Femur (tissue), 1 donor: ENCODE measurements at regions not wholly inside any gene's neighbourhood (a gene's known extent, or its start where the extent isn't known, plus 50 kb on each side); places are given as distances from the start of the nearest gene placed in this dataset.

Source experiments
- DNase-seq: peaks from one replicate; pipeline ENCODE4 v3.0.0-alpha.2; 2017

GRCh38 chr2:105649534-105649933 is 95.2 kb upstream of the NCK2 start:
- DNase-seq: no peak

GRCh38 chr2:105647731-105648130 is 97.0 kb upstream of the NCK2 start:
- DNase-seq: no peak

- no peak for DNase-seq
Observed at GRCh38 chr2:105646774-105647076, 98.0 kb upstream of the NCK2 start.

GRCh38 chr2:105645938-105646773 is 98.6 kb upstream of the NCK2 start:
- DNase-seq: no peak

- no peak for DNase-seq
Observed at GRCh38 chr2:105645031-105645937, 99.4 kb upstream of the NCK2 start.

GRCh38 chr2:105644174-105644980 is 100.3 kb upstream of the NCK2 start:
- no peak for DNase-seq

GRCh38 chr2:105643405-105644173 is 101.1 kb upstream of the NCK2 start:
- no peak for DNase-seq

GRCh38 chr2:105641389-105641811 is 103.3 kb upstream of the NCK2 start:
- DNase-seq: peak; percentile 79

DNA sequence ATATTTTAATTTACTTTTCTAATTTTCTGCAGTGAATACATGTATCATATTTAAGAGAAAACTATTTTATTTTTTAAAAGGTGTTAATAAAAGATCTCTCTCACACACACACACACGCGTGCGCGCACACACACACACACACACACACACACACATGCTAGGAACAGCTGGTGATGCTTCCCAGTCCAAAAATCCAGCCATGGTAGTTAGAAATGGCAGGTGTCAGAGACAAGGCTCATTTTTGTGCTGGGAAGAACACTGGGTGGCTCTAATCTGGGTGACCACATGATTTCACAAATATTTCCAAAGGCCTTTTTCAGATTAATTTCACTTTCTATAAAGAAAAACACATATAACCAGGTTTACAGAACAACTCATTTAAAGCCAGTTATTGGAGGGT is 104.5 kb upstream of the NCK2 start:
- peak; percentile 36 for DNase-seq

DNA sequence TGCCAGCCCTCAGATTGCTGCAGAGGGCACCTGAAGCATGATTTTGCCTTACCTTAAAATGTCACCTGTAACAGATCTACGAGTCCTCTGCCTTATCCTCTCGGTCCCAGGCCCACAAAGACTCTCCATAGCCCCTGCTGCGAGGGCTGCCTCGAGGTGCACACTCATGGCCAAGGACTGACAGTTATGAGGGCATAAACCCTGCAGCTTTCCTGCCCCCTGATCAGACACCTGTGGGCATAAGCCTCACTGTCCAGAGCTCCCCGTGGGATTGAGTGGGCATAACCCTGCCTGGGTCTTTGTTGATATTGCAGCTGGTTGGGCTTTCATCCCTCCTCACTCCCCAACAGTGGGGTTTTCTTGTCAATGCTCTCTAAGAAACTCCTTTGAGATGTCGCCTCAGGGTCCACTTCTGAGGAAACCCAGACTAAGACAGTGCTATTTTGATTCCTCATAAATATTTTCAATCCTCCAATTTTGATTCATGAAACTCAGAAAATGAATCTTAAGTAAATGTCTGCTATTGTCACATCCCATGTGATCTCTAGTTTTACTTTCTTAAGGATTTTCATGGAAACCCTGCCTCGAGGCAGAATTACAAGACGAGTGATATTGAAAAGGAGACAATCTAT is 108.5 kb upstream of the NCK2 start:
- no peak for DNase-seq

- DNase-seq: no peak
Observed at GRCh38 chr2:105635564-105635963, 109.1 kb upstream of the NCK2 start.

DNA sequence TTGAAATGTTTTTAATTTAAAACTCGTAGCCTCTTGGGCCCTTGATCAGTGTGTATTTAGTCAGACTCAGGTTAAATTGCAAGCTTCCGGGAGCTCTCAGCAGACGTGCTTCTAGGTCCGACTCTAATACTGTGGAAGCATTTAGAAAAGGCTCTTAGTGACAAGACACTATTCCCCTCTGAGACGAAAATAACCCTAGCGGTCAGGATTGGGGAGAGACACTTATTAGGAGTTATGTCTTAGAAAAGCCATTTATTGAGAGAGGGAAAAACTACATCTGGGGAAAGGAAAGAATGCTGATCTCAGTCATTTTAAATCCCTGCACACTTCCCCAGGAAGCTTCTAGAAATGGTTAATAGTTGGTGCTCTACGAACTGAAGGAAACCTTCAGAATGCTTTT is 110.5 kb upstream of the NCK2 start:
- no peak for DNase-seq

DNA sequence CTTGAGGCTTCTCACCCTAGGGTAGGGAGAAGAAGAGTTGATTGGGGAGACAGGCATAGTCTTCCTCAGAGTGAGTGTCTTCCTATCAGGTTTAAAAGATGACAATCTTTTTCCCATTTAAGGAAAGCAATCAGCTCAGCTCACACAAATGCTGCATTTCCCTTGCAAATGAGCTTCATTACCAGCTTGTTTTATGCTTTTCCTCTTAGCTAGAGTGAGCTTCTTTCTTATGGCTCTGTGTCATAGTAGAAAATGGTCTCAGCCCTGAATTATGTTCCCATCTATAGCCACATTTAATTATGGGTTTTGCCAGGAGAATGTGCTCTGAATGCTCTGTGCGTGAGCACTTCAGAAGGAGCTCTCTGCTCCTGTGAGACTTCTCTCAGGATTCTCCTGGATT is 112.8 kb upstream of the NCK2 start:
- DNase-seq: no peak

DNA sequence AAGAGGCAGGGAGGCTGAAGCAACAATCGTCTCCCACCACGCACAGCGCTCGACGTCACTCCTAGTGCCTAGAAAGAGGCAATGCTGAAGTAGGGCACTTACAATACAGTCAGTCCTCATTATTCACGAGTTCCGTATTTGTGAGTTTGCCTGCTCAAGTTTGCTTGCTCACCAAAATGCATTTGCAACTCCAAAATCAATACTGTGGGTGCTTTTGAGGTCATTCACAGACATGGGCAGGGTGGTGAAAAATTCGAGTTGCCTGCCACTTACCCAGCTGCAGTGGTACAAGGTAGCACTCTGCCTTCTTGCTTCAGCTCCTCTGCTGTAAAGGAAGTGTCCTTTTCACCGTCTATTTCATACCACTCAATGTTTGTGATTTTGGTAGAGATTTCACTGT is 113.7 kb upstream of the NCK2 start:
- DNase-seq: no peak

DNA sequence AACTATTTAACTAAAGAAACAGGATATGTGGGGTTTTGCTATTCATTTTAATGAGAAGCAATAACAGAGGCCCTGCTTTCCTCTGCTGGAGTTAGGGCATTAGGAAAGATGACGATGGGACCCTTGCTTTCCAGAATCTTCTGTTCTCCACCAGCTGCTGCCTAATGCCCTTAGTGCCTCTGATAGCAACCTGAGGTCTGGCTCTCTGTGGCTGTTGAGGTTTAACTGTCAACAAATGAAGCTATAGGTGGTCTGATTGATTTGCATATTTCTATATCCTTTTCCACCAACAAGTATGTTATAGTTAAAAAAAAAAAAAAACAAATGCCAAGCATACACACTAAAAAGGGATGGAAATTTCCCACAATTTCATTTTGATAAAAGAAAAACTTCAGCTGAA is 115.1 kb upstream of the NCK2 start:
- DNase-seq: no peak

GRCh38 chr2:105627534-105627933 is 117.2 kb upstream of the NCK2 start:
- no peak for DNase-seq

GRCh38 chr2:105626966-105627340 is 117.8 kb upstream of the NCK2 start:
- DNase-seq: no peak

- no peak for DNase-seq
Observed at GRCh38 chr2:105626212-105626965, 118.3 kb upstream of the NCK2 start.

DNA sequence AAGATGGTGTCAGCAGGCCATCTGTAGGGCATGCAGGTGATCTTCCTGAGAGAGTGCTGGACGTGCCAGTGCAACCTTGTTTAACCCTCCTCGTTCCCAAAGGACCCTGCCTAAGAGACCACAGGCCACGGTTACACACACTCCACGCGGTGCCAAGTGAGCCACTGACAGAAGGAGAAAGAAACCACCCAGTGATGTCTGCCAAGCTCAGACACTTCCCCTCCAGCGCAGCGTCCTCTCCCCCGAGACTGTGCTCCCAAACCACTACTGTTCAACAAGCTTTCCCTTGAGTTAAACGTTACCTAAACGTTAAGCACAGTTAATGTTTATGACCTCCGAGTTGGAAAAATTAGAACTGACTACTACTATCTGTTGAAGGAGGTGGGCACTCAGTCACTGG is 119.1 kb upstream of the NCK2 start:
- no peak for DNase-seq

DNA sequence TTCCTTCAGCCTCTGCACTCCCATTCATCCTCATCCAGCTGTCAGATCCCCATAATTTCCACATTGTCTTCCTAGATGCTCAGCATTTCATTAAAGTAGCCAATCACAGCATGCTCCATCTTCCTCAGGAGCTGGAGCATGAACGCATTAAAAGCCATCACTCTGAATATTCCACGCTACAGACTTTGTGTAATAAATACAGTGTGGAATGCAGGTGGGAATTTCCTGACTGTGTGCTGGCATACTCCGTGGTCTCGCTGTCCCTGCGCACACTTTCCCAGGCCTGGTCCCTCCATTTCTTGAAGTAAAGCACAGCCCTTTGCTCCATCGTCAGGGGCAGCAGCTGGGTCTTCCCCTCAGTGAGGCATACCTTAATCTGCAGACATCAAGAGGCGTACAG is 123.7 kb upstream of the NCK2 start:
- DNase-seq: no peak

DNA sequence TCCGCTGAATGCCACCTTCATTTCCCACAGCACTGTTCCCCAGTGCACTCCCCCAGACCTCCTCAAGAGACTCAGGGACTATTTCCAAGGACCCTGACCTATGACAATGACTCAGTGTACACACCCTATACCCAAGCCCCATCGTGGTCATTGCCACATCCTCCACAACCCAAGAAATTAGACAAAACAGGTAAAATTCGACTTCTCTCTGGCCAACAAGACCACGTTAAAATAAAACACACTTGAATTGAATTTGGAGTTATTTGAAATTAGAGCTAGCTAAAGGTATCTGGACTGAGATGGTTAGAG is 126.4 kb upstream of the NCK2 start:
- no peak for DNase-seq
